ENCODE measurements at regions not wholly inside any gene's neighbourhood (a gene's known extent, or its start where the extent isn't known, plus 50 kb on each side); places are given as distances from the start of the nearest gene placed in this dataset.

- Histone ChIP-seq H3K4me2 (ENCODE audit: insufficient read depth in 1 of 2, low read depth in 2 of 2, low read length in 2 of 2) (peak overlapping the region; percentile 37 to 48; a peak in 3 of 4 replicates), H2AFZ (ENCODE audit: low read length) (peak overlapping the region; percentile 81), H3K18ac (ENCODE audit: extremely low read depth, low read length) (peak overlapping the region; percentile 38; the same call in 1 of the 2 replicates), H3K36me3 (ENCODE audit: control insufficient read depth in 2 of 4, insufficient read depth in 4 of 4, low read length in 3 of 4) (no peaks in the 10 kb centered on the region), H3K79me2 (ENCODE audit: control insufficient read depth in 1 of 2, insufficient read depth in 2 of 2, low read length in 2 of 2) (no peaks in the 10 kb centered on the region), H3K27ac (ENCODE audit: low read depth, low read length) (no peak overlapping the region), H3K79me1 (ENCODE audit: low read depth, low read length) (no peaks in the 10 kb centered on the region), H3K56ac (replicated peaks; ENCODE audit: insufficient read length, low read depth, low read length) (no peak overlapping the region), H3K9me3 (ENCODE audit: insufficient read depth in 2 of 2, low read depth in 1 of 2, low read length in 1 of 2) (no peaks in the 10 kb centered on the region), H4K5ac (ENCODE audit: insufficient read length, low read depth, low read length) (no peak overlapping the region), H3K4ac (replicated peaks; ENCODE audit: insufficient read length, low read depth, low read length) (no peak overlapping the region), H3K23ac (ENCODE audit: insufficient read length) (no peak overlapping the region), H3K14ac (ENCODE audit: insufficient read length) (no peak overlapping the region), H3K23me2 (ENCODE audit: low read depth, low read length) (no peaks in the 10 kb centered on the region; the same call in 1 of the 2 replicates), H2BK12ac (ENCODE audit: low read depth, low read length) (peak overlapping the region; percentile 68; the same call in 1 of the 2 replicates), H3K27me3 (replicated peaks in 1 of 4; ENCODE audit: control insufficient read depth in 3 of 4, extremely low read depth in 1 of 4, insufficient read depth in 3 of 4, low read length in 3 of 4) (no peaks in the 10 kb centered on the region), H2AK5ac (ENCODE audit: low read depth, low read length) (no peak overlapping the region), H3K9ac (replicated peaks in 1 of 4; ENCODE audit: extremely low read depth in 1 of 4, low read depth in 3 of 4, low read length in 3 of 4) (peak overlapping the region in 1 of 4 experiments; percentile 18; a peak in 2 of 7 replicates), H4K91ac (replicated peaks; ENCODE audit: insufficient read length, low read length) (no peak overlapping the region), H4K8ac (ENCODE audit: extremely low read depth, insufficient read depth, low read length) (no peak overlapping the region), H4K20me1 (replicated peaks in 1 of 2; ENCODE audit: control insufficient read depth in 1 of 2, insufficient read depth in 2 of 2, low read length in 2 of 2) (no peaks in the 10 kb centered on the region), H2BK5ac (ENCODE audit: low read depth, low read length) (no peak overlapping the region; the same call in 1 of the 2 replicates), H2BK15ac (ENCODE audit: low read length) (peak overlapping the region; percentile 92; the same call in 1 of the 2 replicates), H2BK120ac (replicated peaks; ENCODE audit: low read depth, low read length) (peak overlapping the region; percentile 55), H3K4me3 (ENCODE audit: extremely low read depth in 1 of 4, insufficient read depth in 2 of 4, low read depth in 3 of 4, low read length in 4 of 4) (peak overlapping the region in 3 of 4 experiments; percentile 4 to 24 (median 10); a peak in 2 of 8 replicates), H3K4me1 (replicated peaks in 1 of 4; ENCODE audit: control insufficient read depth in 3 of 4, insufficient read depth in 4 of 4, low read length in 3 of 4) (peaks cover 4 to 7% (median 5%) of the 10 kb centered on the region in 4 experiments; a peak in 6 of 7 replicates), H2BK20ac (ENCODE audit: low read length) (peak overlapping the region; percentile 72; the same call in 1 of the 2 replicates)
- ChIA-PET CTCF (ENCODE audit: partially characterized antibody) (interaction anchor here (0.6 to 0.7 kb wide), 2 partner anchors 14 to 315 kb away, joined by 3 read pairs; no protein-coding TSS in a partner anchor), POLR2A (ENCODE audit: partially characterized antibody) (interaction anchor here (0.9 kb wide), 1 partner anchor 16 kb away, joined by 3 read pairs; no protein-coding TSS in a partner anchor)
- peak in 1 of 2 experiments; percentile 52 for DNase-seq (ENCODE audit: low read depth in 1 of 2, low spot score in 2 of 2)
- TF ChIP-seq MAFK (IDR thresholded peaks at IDR 0.05; ENCODE audit: low read depth, low read length) (peak; percentile 40; the same call in 1 of the 2 replicates), TBP (IDR thresholded peaks at IDR 0.05; ENCODE audit: low read depth, low read length) (no peak), FOSL1 (IDR thresholded peaks at IDR 0.05; ENCODE audit: insufficient read depth, low read depth, low read length) (no peak), RAD21 (IDR thresholded peaks at IDR 0.05 in 1 of 2, conservative IDR thresholded peaks at IDR 0.05 in 1 of 2; ENCODE audit: low read depth in 2 of 2, low read length in 2 of 2) (0 out of 4 replicates have a peak, but pooled peaks of 1 of the 2 experiments have one; percentile 6)
- no peak for FAIRE-seq
- 64% methylated on average over 15 of the region's 15 CpGs; no CpG with 5 or more reads in 1 of the 2 experiments for WGBS, 2 experiments (ENCODE audit: extremely low coverage in 1 of 2, insufficient coverage in 1 of 2, insufficient read length in 1 of 2, insufficient replicate concordance in 2 of 2, low coverage in 1 of 2, low lambda C conversion rate in 2 of 2, missing lambda C conversion rate in 1 of 2)
Observed at GRCh38 chr7:69534461-69535041, 63.7 kb upstream of the AUTS2 start.

Data from H1 (cell line).